Uterus (tissue), 2 donors: ENCODE measurements at regions not wholly inside any gene's neighbourhood (a gene's known extent, or its start where the extent isn't known, plus 50 kb on each side); places are given as distances from the start of the nearest gene placed in this dataset.

Experiments
- CTCF ChIP-seq, 4 experiments: fragments of 200-600 bp in 2 of 4; fragments of 450-650 bp in 2 of 4; sonication (generic) in 2 of 4; IDR thresholded peaks; one replicate each; pipeline ENCODE4 v1.5.1; 2016 to 2019; ENCODE audit warnings: antibody characterized with exemption in 4 of 4, mild to moderate bottlenecking in 2 of 4, moderate library complexity in 1 of 4
- POLR2A ChIP-seq, 2 donors: fragments of 450-650 bp; IDR thresholded peaks; one replicate each; pipeline ENCODE4 v1.6.1; 2016; ENCODE audit warnings: antibody characterized with exemption in 2 of 2, mild to moderate bottlenecking in 1 of 2, moderate library complexity in 1 of 2

- TF ChIP-seq CTCF (IDR thresholded peaks at IDR 0.05) (no peak), POLR2A (IDR thresholded peaks at IDR 0.05) (no peak)
Measured at GRCh38 chr4:143036443-143036842, 148.3 kb upstream of the USP38 start.
